Fibroblast of villous mesenchyme (primary cell): ENCODE measurements at regions not wholly inside any gene's neighbourhood (a gene's known extent, or its start where the extent isn't known, plus 50 kb on each side); places are given as distances from the start of the nearest gene placed in this dataset.
"Not testable (repeated sequence)": the region's sequence is repeated elsewhere in the genome, so short reads cannot be mapped to it uniquely, and the experiment has no call there.

Experiments used
- DNase-seq: peaks from one replicate; pipeline ENCODE4 v3.0.0-alpha.2; 2010; ENCODE audit warnings: low read depth
- H3K4me3 ChIP-seq: 2 replicates; pipeline ENCODE4 v1.5.1; 2011; ENCODE audit warnings: low read depth, mild to moderate bottlenecking, low read length
- CTCF ChIP-seq: IDR thresholded peaks from 2 replicates; pipeline ENCODE4 v1.5.1; 2012; ENCODE audit warnings: low read depth, mild to moderate bottlenecking, low read length; ENCODE audit not compliant: insufficient read depth

GRCh38 chr22:49699476-49699875, 128.2 kb downstream of the BRD1 start:
- no peak for DNase-seq
- TF ChIP-seq CTCF, result no peak

DNA sequence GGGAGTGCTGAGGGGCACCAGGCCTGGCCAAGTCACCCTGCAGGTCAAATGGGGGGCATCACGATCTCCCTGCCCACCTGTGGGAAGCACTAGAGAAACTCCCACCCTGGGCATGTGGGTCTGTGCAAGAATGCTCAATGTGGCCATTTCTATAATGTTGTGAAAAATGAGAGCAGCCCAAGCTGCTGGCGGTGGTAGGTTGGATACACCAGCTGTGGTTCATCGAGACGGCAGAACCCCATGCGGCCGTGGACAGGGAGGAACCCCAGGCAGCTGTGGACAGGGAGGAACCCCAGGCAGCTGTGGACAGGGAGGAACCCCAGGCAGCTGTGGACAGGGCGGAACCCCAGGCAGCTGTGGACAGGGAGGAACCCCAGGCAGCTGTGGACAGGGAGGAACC, 129.1 kb downstream of the BRD1 start:
- not testable (repeated sequence) for H3K4me3 ChIP-seq, DNase-seq

More at GRCh38 chr22:49699476-49699875, 128.2 kb downstream of the BRD1 start:
- H3K4me3 ChIP-seq, result no peak overlapping the region

GRCh38 chr22:49697047-49697446, 130.6 kb downstream of the BRD1 start:
- DNase-seq, result no peak
- TF ChIP-seq CTCF, result no peak
- no peak overlapping the region for H3K4me3 ChIP-seq

DNA sequence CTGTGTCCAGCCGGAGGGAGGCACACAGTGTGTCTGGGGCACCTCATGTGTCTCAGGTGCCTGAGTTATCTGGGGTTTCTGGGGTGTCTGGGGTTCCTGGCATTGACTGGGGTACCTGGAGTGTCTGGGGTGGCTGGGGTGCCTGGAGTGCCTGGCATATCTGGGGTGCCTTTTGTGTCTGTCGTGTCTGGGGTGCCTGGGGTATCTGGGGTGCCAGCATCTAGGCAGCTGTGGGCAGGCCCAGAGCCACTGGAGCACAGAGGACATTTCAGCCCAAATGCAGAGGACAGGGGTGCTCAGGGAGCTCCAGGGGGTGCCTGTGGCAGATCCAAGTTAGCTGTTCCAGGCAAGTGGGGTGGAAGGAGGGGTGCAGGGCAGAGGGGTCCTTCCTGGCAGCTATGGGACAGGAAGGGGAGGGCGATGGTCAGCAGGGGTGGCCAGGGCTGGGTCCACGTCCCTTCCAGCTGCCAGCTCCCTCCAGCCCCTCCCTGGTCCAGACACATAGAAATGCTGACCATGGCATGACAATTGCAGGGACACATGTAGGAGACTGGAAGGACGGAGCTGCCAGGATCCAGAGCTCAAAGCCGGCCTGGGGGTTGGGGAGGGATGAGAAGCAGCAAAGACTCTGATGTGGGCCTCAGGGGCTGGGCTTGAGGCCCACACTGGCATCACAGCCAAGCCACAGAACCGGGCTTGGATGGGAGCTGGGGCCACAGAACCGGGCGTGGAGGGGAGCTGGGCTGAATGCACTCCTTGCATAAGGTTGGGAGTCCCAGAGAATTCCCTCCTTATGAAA, 133.0 kb downstream of the BRD1 start:
- no peak for DNase-seq
- no peak for TF ChIP-seq CTCF
- no peak overlapping the region for H3K4me3 ChIP-seq

DNA sequence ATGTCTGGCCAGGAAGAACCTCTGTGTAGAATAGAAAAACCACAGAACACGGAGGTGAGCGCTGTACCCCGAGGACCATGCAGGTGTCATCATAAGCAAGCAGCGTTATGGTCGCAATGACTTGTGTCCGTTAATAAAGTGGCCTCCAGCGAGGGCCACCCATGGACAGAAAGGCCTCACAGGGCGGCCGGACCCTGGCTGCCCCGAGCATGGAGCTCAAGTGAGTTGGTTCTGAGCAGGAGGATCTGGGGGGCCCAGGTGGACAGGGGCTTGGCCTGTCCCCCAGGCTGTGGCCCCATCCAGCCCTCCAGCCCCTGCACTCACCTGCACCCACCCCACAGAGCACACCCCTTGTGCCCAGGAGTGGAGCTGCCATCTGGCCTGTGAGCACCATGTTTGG, 133.8 kb downstream of the BRD1 start:
- no peak for TF ChIP-seq CTCF
- H3K4me3 ChIP-seq, result no peak overlapping the region
- DNase-seq, result no peak

GRCh38 chr22:49693416-49693815, 134.3 kb downstream of the BRD1 start:
- H3K4me3 ChIP-seq, result no peak overlapping the region
- DNase-seq, result no peak
- no peak for TF ChIP-seq CTCF

- no peak overlapping the region for H3K4me3 ChIP-seq
- no peak for DNase-seq
- no peak for TF ChIP-seq CTCF
Measured at GRCh38 chr22:49692499-49693225, 135.0 kb downstream of the BRD1 start.
